MM.1S (cell line): ENCODE measurements at regions not wholly inside any gene's neighbourhood (a gene's known extent, or its start where the extent isn't known, plus 50 kb on each side); places are given as distances from the start of the nearest gene placed in this dataset.
"Not testable (repeated sequence)": the region's sequence is repeated elsewhere in the genome, so short reads cannot be mapped to it uniquely, and the experiment has no call there.

ENCODE experiments used
- DNase-seq: peaks from one replicate; pipeline ENCODE4 v3.0.0-alpha.2; 2015
- H2AFZ ChIP-seq: fragments of 300-600 bp; sonication (generic); 2 replicates; pipeline ENCODE4 v1.6.0; 2016; ENCODE audit warnings: antibody characterized with exemption, low read length
- H3F3A ChIP-seq: fragments of 300-600 bp; sonication (generic); 2 replicates; pipeline ENCODE4 v1.6.1; 2016; ENCODE audit warnings: mild to moderate bottlenecking, antibody characterized with exemption, low read length, moderate library complexity, mixed read lengths; ENCODE audit not compliant: insufficient read depth
- H3K27ac ChIP-seq: fragments of 300-600 bp; sonication (generic); 2 replicates; pipeline ENCODE4 v1.5.1; 2016; ENCODE audit warnings: mild to moderate bottlenecking, low read length
- H3K27me3 ChIP-seq: fragments of 300-600 bp; sonication (generic); replicated peaks from 2 replicates; pipeline ENCODE4 v1.6.0; 2016; ENCODE audit warnings: low read length; ENCODE audit not compliant: insufficient read depth
- H3K36me3 ChIP-seq: fragments of 300-600 bp; sonication (generic); replicated peaks from 2 replicates; pipeline ENCODE4 v1.6.1; 2016; ENCODE audit warnings: mild to moderate bottlenecking, low read length, mixed read lengths; ENCODE audit not compliant: insufficient read depth
- H3K4me1 ChIP-seq: fragments of 300-600 bp; sonication (generic); 2 replicates; pipeline ENCODE4 v1.6.1; 2016; ENCODE audit warnings: low read length, mixed read lengths
- H3K4me2 ChIP-seq: fragments of 300-600 bp; sonication (generic); 2 replicates; pipeline ENCODE4 v1.6.0; 2016; ENCODE audit warnings: low read depth, low read length
- H3K4me3 ChIP-seq: fragments of 300-600 bp; sonication (generic); 2 replicates; pipeline ENCODE4 v1.5.1; 2016; ENCODE audit warnings: low read length, mixed read lengths
- H3K79me2 ChIP-seq: fragments of 300-600 bp; sonication (generic); 2 replicates; pipeline ENCODE4 v1.6.1; 2016; ENCODE audit warnings: mixed run types, low read length, mixed read lengths
- H3K9ac ChIP-seq: fragments of 300-600 bp; sonication (generic); 2 replicates; pipeline ENCODE4 v1.6.1; 2016; ENCODE audit warnings: low read length, mixed read lengths
- H3K9me2 ChIP-seq: fragments of 300-600 bp; sonication (generic); replicated peaks from 2 replicates; pipeline ENCODE4 v1.6.1; 2016; ENCODE audit warnings: mild to moderate bottlenecking, low read length, mixed read lengths; ENCODE audit not compliant: insufficient read depth
- H3K9me3 ChIP-seq: fragments of 300-600 bp; sonication (generic); replicated peaks from 2 replicates; pipeline ENCODE4 v1.6.1; 2016; ENCODE audit warnings: mild to moderate bottlenecking, low read length, mixed read lengths; ENCODE audit not compliant: insufficient read depth
- H4K20me1 ChIP-seq: fragments of 300-600 bp; sonication (generic); 2 replicates; pipeline ENCODE4 v1.6.1; 2016; ENCODE audit warnings: mild to moderate bottlenecking, low read length, moderate library complexity, mixed read lengths; ENCODE audit not compliant: insufficient read depth
- CTCF ChIP-seq: fragments of 300-600 bp; sonication (generic); IDR thresholded peaks from 2 replicates; pipeline ENCODE4 v1.5.1; 2016; ENCODE audit warnings: antibody characterized with exemption, low read length, mixed read lengths
- EZH2 ChIP-seq: fragments of 300-600 bp; sonication (generic); optimal IDR thresholded peaks from 2 replicates; pipeline ENCODE3; 2017; ENCODE audit warnings: low read depth, mild to moderate bottlenecking, antibody characterized with exemption, low read length, mixed read lengths
- EZH2phosphoT487 ChIP-seq: fragments of 300-600 bp; sonication (generic); IDR thresholded peaks from 2 replicates; pipeline ENCODE4 v1.6.1; 2018; ENCODE audit warnings: antibody characterized with exemption, low read length

- no peaks in the 10 kb centered on the region for H3K79me2 ChIP-seq
- H3K9ac ChIP-seq = no peak overlapping the region
- no peaks in the 10 kb centered on the region for H3K36me3 ChIP-seq
- TF ChIP-seq EZH2 (no peak), CTCF (no peak), EZH2phosphoT487 (no peak)
- no peaks in the 10 kb centered on the region for H3K4me1 ChIP-seq
- no peak overlapping the region for H3K27ac ChIP-seq
- H3K9me2 ChIP-seq = no peaks in the 10 kb centered on the region
- DNase-seq = no peak
- H3F3A ChIP-seq = no peaks in the 10 kb centered on the region
- no peaks in the 10 kb centered on the region for H4K20me1 ChIP-seq
- H2AFZ ChIP-seq = no peak overlapping the region
- no peaks in the 10 kb centered on the region for H3K27me3 ChIP-seq
- no peaks in the 10 kb centered on the region for H3K9me3 ChIP-seq
- H3K4me3 ChIP-seq = no peak overlapping the region
- no peak overlapping the region for H3K4me2 ChIP-seq
These were observed 74.0 kb upstream of the CENPE start for GRCh38 chr4:103272174-103272573.

- no peak for DNase-seq
- Histone ChIP-seq H3K27me3 (no peaks in the 10 kb centered on the region), H3K4me1 (no peaks in the 10 kb centered on the region), H3F3A (no peaks in the 10 kb centered on the region), H3K79me2 (no peaks in the 10 kb centered on the region), H3K4me3 (no peak overlapping the region), H3K4me2 (no peak overlapping the region), H3K27ac (no peak overlapping the region), H4K20me1 (no peaks in the 10 kb centered on the region), H2AFZ (no peak overlapping the region), H3K9me2 (no peaks in the 10 kb centered on the region), H3K36me3 (no peaks in the 10 kb centered on the region), H3K9me3 (no peaks in the 10 kb centered on the region), H3K9ac (no peak overlapping the region)
- TF ChIP-seq EZH2 = no peak
- no peak for TF ChIP-seq CTCF
- TF ChIP-seq EZH2phosphoT487 = no peak
These were observed 70.6 kb upstream of the CENPE start for GRCh38 chr4:103268746-103269145.

- Histone ChIP-seq H3K9me2 (no peaks in the 10 kb centered on the region), H3K4me2 (no peak overlapping the region), H3K36me3 (no peaks in the 10 kb centered on the region), H3K4me3 (no peak overlapping the region), H3K9me3 (no peaks in the 10 kb centered on the region), H3K9ac (no peak overlapping the region), H3K4me1 (0 out of 2 replicates have a peak, but pooled peaks cover 4% of the 10 kb centered on the region), H3K27me3 (no peaks in the 10 kb centered on the region), H3K79me2 (no peaks in the 10 kb centered on the region), H2AFZ (no peak overlapping the region), H3K27ac (no peak overlapping the region), H3F3A (no peaks in the 10 kb centered on the region), H4K20me1 (no peaks in the 10 kb centered on the region)
- no peak for TF ChIP-seq EZH2
- TF ChIP-seq EZH2phosphoT487 = no peak
- TF ChIP-seq CTCF = no peak
- no peak for DNase-seq
These were observed 66.8 kb upstream of the CENPE start for GRCh38 chr4:103264905-103265304.

- H3K9me3 ChIP-seq, H3K27ac ChIP-seq, H3K79me2 ChIP-seq, H2AFZ ChIP-seq, DNase-seq, H4K20me1 ChIP-seq, H3K4me3 ChIP-seq, H3F3A ChIP-seq, H3K27me3 ChIP-seq, H3K4me2 ChIP-seq, H3K9me2 ChIP-seq, H3K36me3 ChIP-seq, H3K4me1 ChIP-seq, H3K9ac ChIP-seq: not testable (repeated sequence)
These were observed 57.9 kb upstream of the CENPE start for GRCh38 chr4:103256068-103256467.
